Vagina (tissue), 2 donors: ENCODE measurements at regions not wholly inside any gene's neighbourhood (a gene's known extent, or its start where the extent isn't known, plus 50 kb on each side); places are given as distances from the start of the nearest gene placed in this dataset.

Source experiments
- POLR2A ChIP-seq, 2 donors: fragments of 450-650 bp; IDR thresholded peaks; one replicate each; pipeline ENCODE4 v1.6.1; 2017; ENCODE audit warnings: antibody characterized with exemption in 2 of 2, mild to moderate bottlenecking in 2 of 2, moderate library complexity in 2 of 2
- POLR2AphosphoS5 ChIP-seq, 2 donors: sonication (generic); formaldehyde crosslinking; IDR thresholded peaks; one replicate each; pipeline ENCODE4 v1.9.0; 2017; ENCODE audit warnings: antibody characterized with exemption in 2 of 2, mild to moderate bottlenecking in 2 of 2, low read depth in 1 of 2; ENCODE audit not compliant: insufficient read depth in 1 of 2
- TF ChIP-seq, protein P1 (sequence below), 3 experiments: fragments of 450-650 bp in 2 of 3; fragments of 200-600 bp in 1 of 3; sonication (generic) in 1 of 3; IDR thresholded peaks; one replicate each; pipeline ENCODE4 v1.5.1; 2017 to 2019; ENCODE audit warnings: antibody characterized with exemption in 3 of 3, mild to moderate bottlenecking in 2 of 3, moderate library complexity in 2 of 3

DNA sequence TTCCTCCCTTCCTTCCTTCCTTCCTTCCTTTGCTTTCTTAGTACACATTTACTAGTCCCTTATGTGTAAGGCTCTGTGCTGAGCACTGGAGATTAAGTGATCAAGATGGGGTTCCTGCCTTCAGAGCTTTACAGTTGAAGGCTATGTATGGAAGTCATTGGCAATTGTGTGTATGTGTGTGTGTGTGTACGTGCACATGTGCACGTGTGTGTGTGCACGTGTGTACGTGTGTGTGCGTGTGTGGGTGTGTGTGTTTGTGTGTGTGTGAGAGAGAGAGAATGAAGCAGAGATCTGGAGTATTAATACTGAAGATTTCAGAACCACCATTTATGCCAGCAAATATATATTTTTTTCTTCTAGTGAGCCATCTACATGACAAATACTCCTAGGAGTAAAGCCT lies 184.9 kb upstream of the NFIB start:
- TF ChIP-seq, protein P1, sequence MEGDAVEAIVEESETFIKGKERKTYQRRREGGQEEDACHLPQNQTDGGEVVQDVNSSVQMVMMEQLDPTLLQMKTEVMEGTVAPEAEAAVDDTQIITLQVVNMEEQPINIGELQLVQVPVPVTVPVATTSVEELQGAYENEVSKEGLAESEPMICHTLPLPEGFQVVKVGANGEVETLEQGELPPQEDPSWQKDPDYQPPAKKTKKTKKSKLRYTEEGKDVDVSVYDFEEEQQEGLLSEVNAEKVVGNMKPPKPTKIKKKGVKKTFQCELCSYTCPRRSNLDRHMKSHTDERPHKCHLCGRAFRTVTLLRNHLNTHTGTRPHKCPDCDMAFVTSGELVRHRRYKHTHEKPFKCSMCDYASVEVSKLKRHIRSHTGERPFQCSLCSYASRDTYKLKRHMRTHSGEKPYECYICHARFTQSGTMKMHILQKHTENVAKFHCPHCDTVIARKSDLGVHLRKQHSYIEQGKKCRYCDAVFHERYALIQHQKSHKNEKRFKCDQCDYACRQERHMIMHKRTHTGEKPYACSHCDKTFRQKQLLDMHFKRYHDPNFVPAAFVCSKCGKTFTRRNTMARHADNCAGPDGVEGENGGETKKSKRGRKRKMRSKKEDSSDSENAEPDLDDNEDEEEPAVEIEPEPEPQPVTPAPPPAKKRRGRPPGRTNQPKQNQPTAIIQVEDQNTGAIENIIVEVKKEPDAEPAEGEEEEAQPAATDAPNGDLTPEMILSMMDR (IDR thresholded peaks at IDR 0.05) = no peak
- TF ChIP-seq POLR2AphosphoS5 (IDR thresholded peaks at IDR 0.05; ENCODE audit: insufficient read depth in 1 of 2, low read depth in 1 of 2) = no peak
- no peak for TF ChIP-seq POLR2A (IDR thresholded peaks at IDR 0.05)
